IPS DF 19.7 (cell line): ENCODE measurements at regions not wholly inside any gene's neighbourhood (a gene's known extent, or its start where the extent isn't known, plus 50 kb on each side); places are given as distances from the start of the nearest gene placed in this dataset.

Experiments used
- DNase-seq: peaks from one replicate; pipeline ENCODE4 v3.0.0-alpha.2; 2013; ENCODE audit warnings: low read depth, low spot score

DNA sequence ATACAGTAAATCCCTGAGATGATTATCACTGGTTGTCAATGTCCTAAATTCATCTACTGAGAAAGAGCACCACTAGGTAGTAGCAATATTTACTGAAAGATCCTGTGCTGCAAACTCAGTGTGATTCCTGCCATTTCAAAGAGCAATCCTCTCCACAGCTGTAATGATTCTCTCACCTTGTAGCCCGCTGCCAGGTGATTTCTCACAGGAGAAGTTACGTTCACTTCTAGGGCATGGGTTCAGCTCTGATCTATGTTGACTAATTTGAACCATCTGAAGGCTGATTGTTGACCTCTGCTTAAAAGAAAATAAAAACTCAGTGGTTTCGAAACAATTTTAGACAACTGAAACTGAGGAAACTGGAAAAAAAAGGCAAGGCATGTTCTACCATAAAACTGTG, 197.0 kb downstream of the FAT4 start:
- no peak for DNase-seq

DNA sequence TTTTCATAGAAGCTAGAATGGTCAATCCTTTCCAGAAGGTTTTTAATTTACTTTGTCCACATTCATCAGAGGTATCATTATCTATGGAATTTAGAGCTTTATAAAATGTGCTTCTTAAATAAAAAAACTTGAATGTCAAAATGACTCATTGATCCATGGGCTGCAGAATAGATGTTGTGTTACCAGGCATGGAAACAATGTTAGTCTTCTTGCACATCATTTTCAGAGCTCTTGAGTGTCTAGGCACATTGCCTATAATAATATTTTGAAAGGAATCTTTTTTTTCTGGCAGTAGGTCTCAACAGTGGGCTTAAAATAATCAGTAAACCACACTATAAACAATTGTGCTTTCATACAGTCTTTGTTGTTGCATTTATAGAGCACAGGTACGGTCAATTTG, 200.3 kb downstream of the FAT4 start:
- DNase-seq, result no peak

DNA sequence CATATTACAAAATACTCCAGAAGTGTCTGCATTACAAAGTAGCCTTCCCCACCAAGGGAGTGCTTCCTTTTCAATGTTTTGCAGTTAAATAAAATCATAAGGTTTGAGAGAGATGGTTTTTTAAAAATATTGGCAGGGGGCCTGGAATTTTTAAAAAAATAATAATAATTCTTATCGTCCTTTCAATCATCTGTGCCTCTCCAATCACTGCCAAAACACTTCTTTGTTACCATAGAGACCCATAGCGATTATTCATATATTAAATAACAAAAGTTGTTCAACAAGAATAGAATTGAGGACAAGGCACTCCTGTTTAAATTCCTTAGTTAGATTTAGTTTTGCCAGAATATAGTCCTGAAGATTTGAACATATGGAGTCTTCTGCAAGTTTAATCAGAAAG, 203.1 kb downstream of the FAT4 start:
- no peak for DNase-seq

DNA sequence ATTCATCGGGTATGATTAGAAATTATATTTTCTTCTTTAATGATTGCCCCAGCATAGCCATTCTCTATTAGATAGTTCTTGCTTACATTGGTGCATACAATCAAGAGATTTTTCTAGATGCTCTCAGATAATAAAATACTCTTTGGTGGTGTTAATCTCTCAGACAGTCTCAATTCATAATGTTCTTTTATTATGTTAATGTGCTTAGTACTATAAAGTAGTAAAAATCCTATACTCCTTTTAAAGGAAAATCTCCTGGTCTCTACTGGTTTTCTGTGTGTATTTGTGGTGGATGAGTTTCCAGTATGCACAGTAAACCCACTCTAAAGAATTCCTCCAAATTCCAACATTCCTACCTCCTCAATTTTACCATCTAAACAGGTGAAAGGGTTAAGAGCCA, 203.5 kb downstream of the FAT4 start:
- DNase-seq, result no peak

DNA sequence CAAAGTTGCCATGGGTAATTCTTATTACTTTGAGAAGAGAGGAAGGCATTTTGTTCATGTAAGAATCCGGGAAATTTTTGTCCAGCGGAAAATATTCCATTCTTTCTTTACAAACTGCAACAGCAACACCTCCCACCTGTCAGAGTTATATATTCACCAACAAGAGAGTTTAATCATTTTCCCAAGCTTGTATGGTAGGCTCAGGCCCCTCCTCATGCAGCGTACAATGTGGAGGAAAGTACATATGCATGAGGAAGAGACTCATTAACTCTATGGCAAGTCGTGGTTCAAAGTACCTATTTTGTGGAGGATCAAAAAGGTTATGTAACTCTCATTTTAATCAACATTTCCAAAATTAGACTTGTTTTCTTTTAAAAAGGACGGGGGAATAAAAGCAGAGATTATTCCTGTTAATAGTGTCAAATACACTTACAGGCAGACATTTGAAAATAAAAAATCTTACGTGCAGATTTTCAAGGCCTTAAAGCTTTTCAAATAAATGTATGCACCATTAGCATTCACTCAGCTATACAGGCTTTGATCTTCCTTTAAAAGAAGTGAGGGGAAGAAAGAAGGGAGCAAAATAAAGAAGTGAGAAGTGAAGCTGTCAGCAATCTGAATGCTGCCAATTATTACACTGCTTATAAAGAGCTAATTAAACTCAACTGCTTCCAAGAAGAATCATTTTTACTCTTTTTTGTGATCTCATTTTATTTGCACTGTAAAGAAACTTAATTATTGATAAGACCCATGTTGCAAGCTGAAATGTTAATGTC, 204.8 kb downstream of the FAT4 start:
- DNase-seq, result no peak

DNA sequence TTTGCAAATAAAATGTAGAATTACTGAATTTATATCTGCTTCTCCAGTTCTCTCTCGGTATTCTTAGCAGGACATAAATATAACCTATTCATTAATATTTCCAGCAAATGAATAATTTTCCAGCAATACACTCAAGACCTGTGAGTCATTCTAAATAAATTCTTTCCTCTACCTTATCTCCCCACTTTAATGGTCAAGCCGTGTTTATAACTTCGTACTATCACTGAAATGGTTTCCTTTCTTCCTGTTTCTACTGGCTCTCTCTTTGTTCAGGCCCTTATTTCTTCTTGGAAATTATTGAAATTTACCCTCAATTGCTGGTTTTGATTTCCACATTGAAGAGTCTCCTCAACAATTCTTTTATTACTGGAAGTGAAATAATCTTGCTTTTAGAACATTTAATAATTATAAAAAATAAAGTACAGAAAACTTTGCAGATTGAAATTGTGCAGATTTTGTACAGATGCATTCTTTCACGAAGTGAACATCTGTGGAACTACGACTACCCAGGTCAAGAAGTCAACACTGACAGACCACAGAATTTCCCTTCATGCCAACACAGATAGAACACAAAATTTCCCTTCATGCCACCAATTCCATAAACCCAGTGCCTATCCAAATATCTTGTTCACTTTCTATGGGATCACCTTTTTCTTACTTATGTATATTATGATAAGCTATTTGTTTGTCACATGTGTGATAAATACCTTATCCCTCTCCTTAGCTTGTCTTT, 205.7 kb downstream of the FAT4 start:
- no peak for DNase-seq

DNA sequence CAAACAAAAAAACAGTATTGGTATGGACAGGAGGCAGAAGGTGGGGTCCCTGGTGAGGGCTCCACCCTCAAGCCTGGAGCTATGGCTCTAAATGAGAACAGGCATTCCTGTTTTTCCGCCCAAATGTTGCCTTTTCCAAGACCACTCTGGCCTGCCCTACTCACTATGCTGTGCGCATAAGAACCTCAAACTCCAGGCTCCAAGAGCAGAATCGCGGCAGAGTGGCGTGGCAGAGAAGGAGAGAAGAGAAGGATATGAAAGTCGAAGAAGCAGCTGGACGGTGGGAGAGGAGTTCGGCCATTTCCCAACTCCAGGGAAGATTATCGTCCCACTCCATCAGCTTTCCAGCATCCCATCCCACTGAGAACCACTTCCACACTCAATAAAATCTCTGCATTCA, 207.8 kb downstream of the FAT4 start:
- no peak for DNase-seq

DNA sequence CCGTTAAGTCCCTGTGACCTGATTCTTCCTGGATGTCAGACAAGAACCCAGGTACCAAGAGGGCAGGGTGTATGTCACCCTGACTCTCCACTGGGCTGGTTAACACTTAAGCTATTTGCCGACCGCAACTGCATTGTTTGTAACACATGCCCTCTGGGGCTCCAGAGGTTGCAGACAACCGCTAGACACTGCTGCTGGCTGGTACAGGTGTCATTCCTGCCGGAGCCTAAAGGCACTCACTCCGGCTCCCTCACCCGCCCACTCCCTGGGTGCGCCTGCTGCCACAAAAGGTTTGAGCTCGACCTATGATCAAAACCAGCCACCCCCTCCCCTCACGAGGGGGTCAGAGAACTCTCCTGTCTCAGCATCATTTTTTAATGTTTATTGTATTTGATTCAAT, 208.2 kb downstream of the FAT4 start:
- peak; percentile 17 for DNase-seq

DNA sequence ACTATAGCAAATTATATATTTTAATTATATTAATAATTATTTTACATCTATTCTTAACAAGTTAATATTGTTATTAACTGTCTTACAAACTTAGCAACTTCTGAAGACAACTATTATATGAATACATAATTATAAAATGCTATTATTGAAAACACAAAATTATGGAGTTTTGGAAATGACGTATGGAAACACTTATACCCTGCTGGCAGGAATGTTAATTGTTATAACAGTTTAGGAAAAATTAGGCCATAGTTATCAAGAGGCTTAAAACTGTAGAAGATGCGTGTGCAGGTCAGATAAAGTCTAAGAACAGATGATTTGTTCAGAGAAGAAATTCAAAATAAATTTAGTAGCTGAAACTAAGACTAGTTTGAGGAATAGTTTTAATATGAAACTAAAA, 211.7 kb downstream of the FAT4 start:
- no peak for DNase-seq

DNA sequence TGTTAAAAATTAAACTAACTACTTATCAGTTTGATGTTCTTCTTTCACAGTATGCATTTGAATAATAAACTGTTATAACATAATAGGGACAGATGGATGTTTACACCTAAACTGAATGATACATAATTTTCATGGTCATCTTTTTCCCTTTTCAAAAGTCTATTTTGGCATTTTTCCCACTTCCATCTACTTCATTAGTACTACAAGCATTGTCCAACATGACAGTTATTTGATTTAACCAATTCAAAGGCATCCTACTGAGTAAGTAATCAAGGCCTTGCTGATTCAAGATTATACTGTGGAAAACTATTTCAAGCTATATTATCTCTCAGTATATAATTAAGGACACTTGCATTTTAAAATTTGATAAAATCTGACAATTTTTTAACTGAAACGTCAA, 212.9 kb downstream of the FAT4 start:
- DNase-seq, result no peak

DNA sequence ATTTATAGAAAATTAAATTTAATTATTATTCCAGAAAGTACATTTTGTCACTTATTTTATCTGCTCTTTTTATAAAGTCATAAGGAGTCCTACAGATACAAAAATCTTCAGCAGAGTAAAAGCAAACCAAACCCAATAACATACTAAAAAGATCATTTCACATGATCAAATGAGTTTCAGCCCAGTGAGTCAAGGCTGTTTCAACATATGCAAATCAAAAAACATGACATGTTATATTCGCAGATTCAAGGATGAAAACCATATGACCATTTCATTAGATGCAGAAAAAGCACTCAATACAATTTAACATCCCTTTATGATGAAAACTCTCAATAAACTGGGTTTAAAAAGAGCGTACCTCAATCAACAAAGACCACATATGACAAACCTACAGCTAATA, 214.3 kb downstream of the FAT4 start:
- DNase-seq, result no peak

DNA sequence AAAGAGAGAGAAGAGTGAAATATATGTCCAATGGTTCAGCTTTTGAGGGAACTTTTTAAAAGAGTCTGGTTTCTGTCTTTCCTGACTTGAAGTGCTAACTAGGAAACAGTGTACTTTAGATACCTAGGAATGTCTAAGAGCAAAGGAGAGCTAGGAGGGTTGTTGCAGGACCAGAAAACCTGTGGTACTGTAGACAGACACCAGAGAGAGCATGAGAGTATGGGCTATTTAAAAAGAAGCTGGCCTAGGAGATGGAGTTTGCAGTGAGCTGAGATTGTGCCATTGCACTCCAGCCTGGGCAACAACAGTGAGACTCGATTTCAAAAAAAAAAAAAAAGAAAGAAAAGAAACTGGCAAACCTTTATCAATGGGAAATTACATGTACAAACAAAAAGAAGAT, 223.9 kb downstream of the FAT4 start:
- no peak for DNase-seq

DNA sequence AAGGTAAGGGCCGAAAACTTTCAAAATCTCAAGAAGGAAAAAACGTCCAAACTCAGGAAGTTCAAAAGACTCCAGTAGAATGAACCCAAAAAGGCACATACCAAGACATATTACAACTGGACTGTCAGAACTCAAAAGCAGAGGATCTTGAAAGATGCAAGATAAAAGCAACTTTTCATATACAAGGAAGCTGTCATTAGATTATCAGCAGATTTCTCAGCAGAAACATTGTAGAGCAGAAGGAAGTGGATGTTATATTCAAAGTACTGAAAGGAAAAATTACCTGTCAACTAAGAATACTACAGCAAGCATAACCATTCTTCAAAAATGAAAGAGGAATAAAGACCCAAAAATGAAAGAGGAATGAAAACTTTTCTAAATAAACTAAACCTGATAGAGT, 224.9 kb downstream of the FAT4 start:
- no peak for DNase-seq

DNA sequence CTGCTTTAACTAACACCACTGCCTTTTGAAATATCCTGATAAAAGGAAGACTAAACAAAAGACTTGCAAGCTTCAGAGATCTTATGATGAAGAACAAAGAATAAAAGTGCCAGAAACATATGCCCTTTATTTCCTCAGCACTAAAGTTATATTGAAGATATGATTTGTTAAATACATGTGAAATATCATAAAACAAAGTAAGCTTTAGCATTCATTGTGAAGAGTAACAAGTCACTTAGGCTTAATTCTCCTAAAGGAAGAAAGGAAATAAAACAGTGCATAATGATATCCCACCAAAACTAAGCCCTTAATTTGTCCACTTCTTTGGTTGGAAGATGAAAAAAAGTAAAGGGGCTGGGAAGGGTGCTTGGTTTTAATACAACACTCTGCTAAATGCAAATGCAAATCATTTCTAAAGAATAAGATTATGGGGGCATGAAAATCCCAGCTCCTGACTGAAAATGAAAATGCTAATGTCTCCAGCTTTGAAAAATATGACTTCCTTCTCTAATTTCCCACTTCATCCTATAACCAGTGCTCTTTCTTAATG, 227.2 kb downstream of the FAT4 start:
- DNase-seq, result no peak

DNA sequence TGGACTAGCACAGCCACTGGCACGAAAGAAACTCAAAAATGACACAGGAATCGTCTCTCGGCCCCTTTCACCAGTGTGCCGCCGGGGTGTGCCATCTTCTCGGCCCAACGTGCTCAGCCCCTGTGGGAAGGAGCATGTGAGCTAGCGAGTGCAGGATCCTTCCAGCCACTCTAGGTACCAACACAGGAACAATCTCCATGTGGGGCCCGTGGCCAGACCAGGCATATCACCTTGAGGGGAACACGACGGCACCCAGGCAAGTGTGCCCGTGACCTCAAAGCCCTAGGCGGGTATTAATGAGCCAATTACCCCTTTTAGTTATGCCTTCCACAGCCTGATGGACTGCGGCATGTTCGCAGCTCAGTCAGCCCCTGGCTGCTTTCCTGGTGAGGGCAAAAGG, 231.5 kb downstream of the FAT4 start:
- DNase-seq, result no peak

DNA sequence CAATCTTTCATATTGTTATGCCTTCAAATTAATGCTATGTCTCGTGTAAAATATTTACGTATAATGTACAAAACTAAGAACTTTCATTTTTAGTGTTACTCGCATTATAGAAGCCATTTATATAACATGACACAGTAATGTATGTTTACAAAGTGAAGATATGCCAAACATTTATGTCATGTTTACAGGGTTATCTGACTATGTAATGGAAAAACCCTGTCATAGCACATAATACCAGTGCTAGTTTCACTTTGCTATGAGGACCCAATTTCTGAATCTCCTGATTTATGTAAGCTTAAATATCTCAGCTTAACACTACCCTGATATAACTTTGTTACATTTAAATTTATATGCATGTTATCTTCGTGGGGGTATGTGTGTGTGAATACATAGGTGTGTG, 233.1 kb downstream of the FAT4 start:
- no peak for DNase-seq

DNA sequence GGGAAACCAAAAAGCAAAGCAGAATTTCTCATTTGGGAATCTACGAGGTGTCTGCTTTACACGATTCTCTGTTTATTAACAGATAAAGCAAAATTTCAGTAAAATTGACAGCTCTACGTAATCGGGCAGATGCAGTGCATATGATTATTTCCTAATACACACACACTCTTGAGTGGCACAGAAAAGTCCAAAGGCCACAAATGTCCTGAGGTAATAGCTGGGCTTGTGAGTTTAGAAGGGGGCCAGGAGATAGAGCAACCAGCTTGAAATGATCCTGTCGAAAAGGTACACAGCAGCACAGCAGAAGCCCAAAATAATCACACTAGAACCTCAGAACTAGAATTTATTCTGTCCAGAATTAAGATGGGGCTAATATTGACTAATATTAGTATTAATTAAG, 236.0 kb downstream of the FAT4 start:
- DNase-seq, result no peak

DNA sequence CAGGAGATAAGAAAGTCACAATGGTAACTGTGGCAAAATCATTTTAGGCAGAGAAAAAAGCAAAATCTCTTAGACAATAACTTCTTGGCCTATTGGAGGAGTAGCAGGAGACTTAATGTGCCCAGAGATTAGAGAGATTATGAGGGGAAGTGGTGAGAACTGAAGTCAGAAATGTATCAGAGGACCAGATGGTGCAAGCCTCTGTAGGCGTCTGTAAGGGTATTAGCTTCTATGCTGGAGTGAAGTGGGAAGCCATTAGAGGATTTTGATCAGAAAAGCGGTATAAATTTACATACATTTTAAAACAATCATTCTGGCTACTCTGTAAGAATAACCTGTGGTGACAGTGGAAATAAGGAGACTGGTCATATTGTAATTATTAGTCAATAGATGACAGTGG, 236.7 kb downstream of the FAT4 start:
- no peak for DNase-seq

DNA sequence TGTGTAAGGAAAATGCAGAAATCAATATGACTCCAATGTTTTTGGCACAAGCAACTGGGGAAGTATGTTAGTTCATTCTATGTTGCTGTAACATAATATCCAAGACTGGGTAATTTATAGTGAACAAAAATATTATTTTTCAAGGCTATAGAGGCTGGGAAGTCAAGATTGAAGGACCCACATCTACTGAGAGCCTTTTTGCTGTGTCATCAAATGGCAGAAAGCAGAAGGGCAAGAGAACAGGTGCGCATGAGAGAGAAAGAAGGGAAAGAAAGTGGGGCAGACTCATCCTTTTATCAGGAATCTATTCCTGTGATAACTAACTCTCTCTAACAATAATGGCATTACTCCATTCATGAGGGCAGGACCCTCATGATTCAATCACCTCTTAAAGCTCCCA, 237.2 kb downstream of the FAT4 start:
- DNase-seq, result no peak

DNA sequence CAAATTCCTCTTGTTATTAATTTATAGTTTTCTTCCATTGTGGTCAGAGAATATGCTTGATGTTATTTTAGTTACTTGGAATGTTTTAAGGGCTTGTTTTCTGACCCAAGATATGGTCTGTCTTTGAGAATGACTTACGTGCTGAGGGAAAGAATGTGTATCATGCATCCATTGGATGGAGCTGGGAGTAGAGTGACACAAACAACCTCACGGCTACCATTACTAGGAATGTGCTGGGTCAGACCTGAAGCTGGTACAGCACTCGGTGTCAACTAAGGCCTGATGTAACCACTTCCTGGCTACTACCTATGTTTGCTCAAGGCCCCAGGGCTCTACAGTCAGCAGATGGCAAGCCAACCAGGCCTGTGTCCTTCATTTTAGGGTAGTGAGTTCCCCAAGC, 257.8 kb downstream of the FAT4 start:
- no peak for DNase-seq

DNA sequence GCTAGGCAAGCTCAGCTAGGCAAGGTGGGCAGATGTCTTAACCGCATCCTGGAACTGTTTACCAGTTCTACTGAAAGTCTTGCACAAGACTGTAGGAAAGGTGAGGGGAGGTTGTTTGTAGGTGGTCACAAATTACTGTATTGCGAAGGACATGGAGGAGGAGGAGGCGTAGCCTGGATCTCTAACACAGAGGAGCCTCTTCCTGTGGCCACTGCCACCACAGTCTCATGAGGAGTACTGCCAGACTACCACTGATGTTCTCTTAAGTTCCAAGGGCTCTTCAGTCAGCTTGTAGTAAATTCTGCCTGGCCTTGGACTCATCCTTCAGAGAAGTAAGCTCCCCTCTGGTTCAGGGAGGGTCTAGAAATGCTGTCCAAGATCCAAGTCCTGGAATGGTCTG, 258.6 kb downstream of the FAT4 start:
- DNase-seq, result no peak

DNA sequence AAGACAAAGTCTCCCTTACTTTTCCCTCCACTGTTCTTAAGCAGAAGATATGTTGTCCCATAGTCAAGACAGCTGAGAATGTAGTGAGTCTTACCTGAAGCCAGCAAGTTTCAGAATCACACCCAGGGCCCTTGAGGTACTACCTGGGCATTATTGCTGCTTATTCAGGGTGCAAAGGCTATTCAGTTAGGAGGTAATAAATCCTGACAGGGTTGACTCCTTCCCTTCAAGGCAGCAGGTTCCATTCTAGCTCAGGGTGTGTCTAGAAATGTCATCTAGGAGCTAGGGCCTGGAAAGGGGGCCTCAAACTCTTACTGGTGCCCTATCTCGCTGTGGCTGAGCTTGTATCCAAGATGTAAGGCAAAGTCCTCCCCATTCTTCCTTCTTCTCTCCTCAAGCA, 259.0 kb downstream of the FAT4 start:
- no peak for DNase-seq

DNA sequence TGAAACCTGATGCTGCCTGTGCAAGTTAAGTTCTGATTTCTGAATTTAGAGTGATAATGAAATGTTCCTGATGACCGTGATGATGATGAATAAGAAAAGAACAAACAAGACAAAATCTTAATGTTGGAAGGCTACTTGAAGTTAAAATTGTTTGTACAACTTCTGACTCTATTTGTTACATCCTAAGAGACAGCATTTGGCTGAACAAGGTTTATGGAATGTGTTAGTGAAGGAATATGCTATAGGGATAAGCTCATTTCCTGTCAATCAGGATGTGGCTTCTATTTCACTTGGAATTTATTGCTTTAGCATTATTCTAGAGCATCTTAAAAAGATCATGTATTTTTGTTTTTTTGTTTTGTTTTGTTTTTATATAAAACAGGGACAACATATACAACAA, 267.5 kb downstream of the FAT4 start:
- DNase-seq, result no peak
